MM.1S (cell line): ENCODE measurements at regions not wholly inside any gene's neighbourhood (a gene's known extent, or its start where the extent isn't known, plus 50 kb on each side); places are given as distances from the start of the nearest gene placed in this dataset.
A peak's percentile ranks its signal among the peaks of the same experiment; 100 is the strongest.

Experiments used
- DNase-seq: peaks from one replicate; pipeline ENCODE4 v3.0.0-alpha.2; 2015
- H2AFZ ChIP-seq: fragments of 300-600 bp; sonication (generic); 2 replicates; pipeline ENCODE4 v1.6.0; 2016; ENCODE audit warnings: antibody characterized with exemption, low read length
- H3F3A ChIP-seq: fragments of 300-600 bp; sonication (generic); 2 replicates; pipeline ENCODE4 v1.6.1; 2016; ENCODE audit warnings: mild to moderate bottlenecking, antibody characterized with exemption, low read length, moderate library complexity, mixed read lengths; ENCODE audit not compliant: insufficient read depth
- H3K27ac ChIP-seq: fragments of 300-600 bp; sonication (generic); 2 replicates; pipeline ENCODE4 v1.5.1; 2016; ENCODE audit warnings: mild to moderate bottlenecking, low read length
- H3K27me3 ChIP-seq: fragments of 300-600 bp; sonication (generic); replicated peaks from 2 replicates; pipeline ENCODE4 v1.6.0; 2016; ENCODE audit warnings: low read length; ENCODE audit not compliant: insufficient read depth
- H3K36me3 ChIP-seq: fragments of 300-600 bp; sonication (generic); replicated peaks from 2 replicates; pipeline ENCODE4 v1.6.1; 2016; ENCODE audit warnings: mild to moderate bottlenecking, low read length, mixed read lengths; ENCODE audit not compliant: insufficient read depth
- H3K4me1 ChIP-seq: fragments of 300-600 bp; sonication (generic); 2 replicates; pipeline ENCODE4 v1.6.1; 2016; ENCODE audit warnings: low read length, mixed read lengths
- H3K4me2 ChIP-seq: fragments of 300-600 bp; sonication (generic); 2 replicates; pipeline ENCODE4 v1.6.0; 2016; ENCODE audit warnings: low read depth, low read length
- H3K4me3 ChIP-seq: fragments of 300-600 bp; sonication (generic); 2 replicates; pipeline ENCODE4 v1.5.1; 2016; ENCODE audit warnings: low read length, mixed read lengths
- H3K79me2 ChIP-seq: fragments of 300-600 bp; sonication (generic); 2 replicates; pipeline ENCODE4 v1.6.1; 2016; ENCODE audit warnings: mixed run types, low read length, mixed read lengths
- H3K9ac ChIP-seq: fragments of 300-600 bp; sonication (generic); 2 replicates; pipeline ENCODE4 v1.6.1; 2016; ENCODE audit warnings: low read length, mixed read lengths
- H3K9me2 ChIP-seq: fragments of 300-600 bp; sonication (generic); replicated peaks from 2 replicates; pipeline ENCODE4 v1.6.1; 2016; ENCODE audit warnings: mild to moderate bottlenecking, low read length, mixed read lengths; ENCODE audit not compliant: insufficient read depth
- H3K9me3 ChIP-seq: fragments of 300-600 bp; sonication (generic); replicated peaks from 2 replicates; pipeline ENCODE4 v1.6.1; 2016; ENCODE audit warnings: mild to moderate bottlenecking, low read length, mixed read lengths; ENCODE audit not compliant: insufficient read depth
- H4K20me1 ChIP-seq: fragments of 300-600 bp; sonication (generic); 2 replicates; pipeline ENCODE4 v1.6.1; 2016; ENCODE audit warnings: mild to moderate bottlenecking, low read length, moderate library complexity, mixed read lengths; ENCODE audit not compliant: insufficient read depth
- CTCF ChIP-seq: fragments of 300-600 bp; sonication (generic); IDR thresholded peaks from 2 replicates; pipeline ENCODE4 v1.5.1; 2016; ENCODE audit warnings: antibody characterized with exemption, low read length, mixed read lengths
- EZH2 ChIP-seq: fragments of 300-600 bp; sonication (generic); optimal IDR thresholded peaks from 2 replicates; pipeline ENCODE3; 2017; ENCODE audit warnings: low read depth, mild to moderate bottlenecking, antibody characterized with exemption, low read length, mixed read lengths
- EZH2phosphoT487 ChIP-seq: fragments of 300-600 bp; sonication (generic); IDR thresholded peaks from 2 replicates; pipeline ENCODE4 v1.6.1; 2018; ENCODE audit warnings: antibody characterized with exemption, low read length

DNA sequence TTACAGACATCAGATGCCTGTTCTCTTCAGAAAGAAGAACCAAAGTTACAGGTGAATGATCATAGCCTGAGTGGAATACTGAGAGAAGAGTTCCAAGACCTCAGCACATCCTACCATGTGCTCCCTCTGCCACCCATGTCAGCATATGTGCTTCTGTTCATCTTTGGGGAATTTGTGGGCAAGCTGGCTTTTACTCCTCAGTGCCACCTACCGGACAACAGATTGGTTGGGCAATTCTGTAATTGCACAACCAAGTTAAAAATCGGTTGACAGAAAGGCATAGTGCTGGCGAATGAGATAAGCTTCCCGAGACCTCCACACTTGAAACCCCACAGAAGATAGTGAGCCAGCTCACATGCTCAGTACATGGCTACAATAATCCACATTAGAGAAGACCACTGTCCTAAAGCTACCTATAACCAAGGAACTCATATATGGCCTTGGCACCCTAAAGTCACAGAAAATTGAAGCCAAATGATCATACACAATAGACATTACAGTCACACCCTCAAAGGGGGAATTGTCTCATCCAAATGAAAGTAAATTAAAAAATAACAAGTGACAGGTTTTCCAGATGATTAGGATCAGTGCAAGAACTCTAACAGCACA is 1238.0 kb upstream of the NUDT12 start:
- no peaks in the 10 kb centered on the region for H3F3A ChIP-seq
- no peaks in the 10 kb centered on the region for H3K9me2 ChIP-seq
- no peak overlapping the region for H3K27ac ChIP-seq
- H3K36me3 ChIP-seq: no peaks in the 10 kb centered on the region
- H3K79me2 ChIP-seq: no peaks in the 10 kb centered on the region
- H3K9me3 ChIP-seq: no peaks in the 10 kb centered on the region
- no peak overlapping the region for H3K9ac ChIP-seq
- no peak overlapping the region for H2AFZ ChIP-seq
- DNase-seq: peak; percentile 42
- TF ChIP-seq CTCF (peak; percentile 56), EZH2 (no peak), EZH2phosphoT487 (no peak)
- no peaks in the 10 kb centered on the region for H3K4me1 ChIP-seq
- no peak overlapping the region for H3K4me2 ChIP-seq
- H4K20me1 ChIP-seq: no peaks in the 10 kb centered on the region
- H3K4me3 ChIP-seq: no peak overlapping the region
- no peaks in the 10 kb centered on the region for H3K27me3 ChIP-seq

DNA sequence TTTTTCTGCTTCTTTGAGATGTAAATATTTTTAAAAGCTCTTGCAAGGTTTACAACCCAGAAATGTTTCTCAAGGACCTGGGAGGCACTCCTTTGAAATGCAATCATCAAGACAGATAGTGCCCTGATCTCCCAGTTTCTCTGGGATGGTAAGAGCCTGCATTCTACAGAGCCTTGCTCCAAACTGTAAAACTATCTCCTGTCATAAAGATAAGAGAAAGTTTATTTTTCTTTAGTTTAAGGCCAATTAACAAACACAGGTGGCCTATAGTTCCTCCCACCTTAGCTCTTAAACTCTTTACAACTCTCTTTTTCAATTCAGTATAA is 1231.1 kb upstream of the NUDT12 start:
- Histone ChIP-seq H3K27ac (no peak overlapping the region), H3F3A (no peaks in the 10 kb centered on the region), H3K9me3 (no peaks in the 10 kb centered on the region), H3K4me2 (no peak overlapping the region), H3K79me2 (no peaks in the 10 kb centered on the region), H3K4me1 (no peaks in the 10 kb centered on the region), H4K20me1 (no peaks in the 10 kb centered on the region), H3K9ac (no peak overlapping the region), H3K27me3 (no peaks in the 10 kb centered on the region), H3K36me3 (no peaks in the 10 kb centered on the region), H3K9me2 (no peaks in the 10 kb centered on the region), H2AFZ (no peak overlapping the region), H3K4me3 (no peak overlapping the region)
- TF ChIP-seq CTCF (no peak), EZH2 (no peak), EZH2phosphoT487 (no peak)
- no peak for DNase-seq

DNA sequence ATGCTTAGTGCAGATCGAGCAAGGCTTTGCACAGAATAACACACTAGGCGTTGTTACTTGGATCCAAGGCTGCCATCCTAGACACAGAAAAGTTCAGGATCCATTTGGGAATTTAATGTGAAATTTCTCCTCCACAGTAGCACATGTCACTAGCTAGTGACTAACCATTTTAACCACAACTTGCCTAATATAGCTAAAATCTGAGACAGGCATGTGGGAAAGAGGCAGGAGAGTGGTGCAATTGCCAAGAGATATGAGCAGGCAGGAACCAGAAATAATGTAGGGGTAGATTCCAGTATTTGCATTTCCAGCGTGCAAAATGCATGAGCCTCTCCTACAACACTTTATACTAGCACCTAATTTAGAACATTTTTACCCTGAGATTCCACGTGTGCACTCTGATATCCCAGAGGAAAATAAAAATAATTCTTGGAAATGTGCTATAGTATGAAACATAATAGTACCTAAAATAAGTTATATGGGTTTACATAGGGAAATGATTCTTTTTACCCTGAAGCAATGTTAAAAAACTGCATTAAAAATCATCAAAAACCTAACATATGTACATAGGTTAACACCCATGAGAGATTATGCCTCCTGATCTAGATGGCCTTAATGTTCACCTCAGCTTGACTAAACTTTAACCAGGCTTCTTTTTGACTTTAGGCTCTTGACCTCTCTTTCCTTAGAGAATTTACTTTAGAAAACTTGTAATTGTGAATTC is 1230.6 kb upstream of the NUDT12 start:
- H3K4me2 ChIP-seq: no peak overlapping the region
- no peak overlapping the region for H3K27ac ChIP-seq
- no peaks in the 10 kb centered on the region for H3K79me2 ChIP-seq
- no peaks in the 10 kb centered on the region for H3K27me3 ChIP-seq
- H3K4me3 ChIP-seq: no peak overlapping the region
- no peak overlapping the region for H3K9ac ChIP-seq
- no peaks in the 10 kb centered on the region for H3K36me3 ChIP-seq
- TF ChIP-seq EZH2phosphoT487: no peak
- TF ChIP-seq CTCF: no peak
- TF ChIP-seq EZH2: no peak
- H3F3A ChIP-seq: no peaks in the 10 kb centered on the region
- H2AFZ ChIP-seq: no peak overlapping the region
- no peaks in the 10 kb centered on the region for H3K4me1 ChIP-seq
- H4K20me1 ChIP-seq: no peaks in the 10 kb centered on the region
- no peaks in the 10 kb centered on the region for H3K9me3 ChIP-seq
- H3K9me2 ChIP-seq: no peaks in the 10 kb centered on the region
- no peak for DNase-seq
